Panc1 (cell line): ENCODE measurements at regions not wholly inside any gene's neighbourhood (a gene's known extent, or its start where the extent isn't known, plus 50 kb on each side); places are given as distances from the start of the nearest gene placed in this dataset.

Experiments
- POLR2AphosphoS5 ChIP-seq: IDR thresholded peaks from 2 replicates; pipeline ENCODE4 v1.6.1; 2012; ENCODE audit warnings: mild to moderate bottlenecking, low read depth, low read length, moderate library complexity
- REST ChIP-seq, 2 experiments: IDR thresholded peaks; 2 replicates each; pipeline ENCODE4 v1.6.1; 2011 to 2012; ENCODE audit warnings: low read depth in 2 of 2, control low read depth in 1 of 2, low read length in 1 of 2, mild to moderate bottlenecking in 1 of 2, moderate library complexity in 1 of 2; ENCODE audit not compliant: insufficient read depth in 1 of 2
- SIN3A ChIP-seq: IDR thresholded peaks from 2 replicates; pipeline ENCODE4 v1.6.1; 2012; ENCODE audit warnings: low read depth, mild to moderate bottlenecking, low read length, moderate library complexity, borderline replicate concordance; ENCODE audit not compliant: insufficient read depth
- TF ChIP-seq, protein P1 (sequence below): fragments of 450-650 bp; IDR thresholded peaks from 2 replicates; pipeline ENCODE4 v1.5.1; 2017; ENCODE audit warnings: mild to moderate bottlenecking

- TF ChIP-seq, protein P1, sequence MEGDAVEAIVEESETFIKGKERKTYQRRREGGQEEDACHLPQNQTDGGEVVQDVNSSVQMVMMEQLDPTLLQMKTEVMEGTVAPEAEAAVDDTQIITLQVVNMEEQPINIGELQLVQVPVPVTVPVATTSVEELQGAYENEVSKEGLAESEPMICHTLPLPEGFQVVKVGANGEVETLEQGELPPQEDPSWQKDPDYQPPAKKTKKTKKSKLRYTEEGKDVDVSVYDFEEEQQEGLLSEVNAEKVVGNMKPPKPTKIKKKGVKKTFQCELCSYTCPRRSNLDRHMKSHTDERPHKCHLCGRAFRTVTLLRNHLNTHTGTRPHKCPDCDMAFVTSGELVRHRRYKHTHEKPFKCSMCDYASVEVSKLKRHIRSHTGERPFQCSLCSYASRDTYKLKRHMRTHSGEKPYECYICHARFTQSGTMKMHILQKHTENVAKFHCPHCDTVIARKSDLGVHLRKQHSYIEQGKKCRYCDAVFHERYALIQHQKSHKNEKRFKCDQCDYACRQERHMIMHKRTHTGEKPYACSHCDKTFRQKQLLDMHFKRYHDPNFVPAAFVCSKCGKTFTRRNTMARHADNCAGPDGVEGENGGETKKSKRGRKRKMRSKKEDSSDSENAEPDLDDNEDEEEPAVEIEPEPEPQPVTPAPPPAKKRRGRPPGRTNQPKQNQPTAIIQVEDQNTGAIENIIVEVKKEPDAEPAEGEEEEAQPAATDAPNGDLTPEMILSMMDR: no peak
- no peak for TF ChIP-seq SIN3A
- TF ChIP-seq REST (IDR thresholded peaks at IDR 0.05; ENCODE audit: insufficient read depth in 1 of 2, low read depth in 2 of 2, low read length in 1 of 2): no peak
- no peak for TF ChIP-seq POLR2AphosphoS5
Measured at GRCh38 chr6:85754894-85755293, 112.2 kb upstream of the SYNCRIP start.
